ENCODE measurements at regions not wholly inside any gene's neighbourhood (a gene's known extent, or its start where the extent isn't known, plus 50 kb on each side); places are given as distances from the start of the nearest gene placed in this dataset.

DNA sequence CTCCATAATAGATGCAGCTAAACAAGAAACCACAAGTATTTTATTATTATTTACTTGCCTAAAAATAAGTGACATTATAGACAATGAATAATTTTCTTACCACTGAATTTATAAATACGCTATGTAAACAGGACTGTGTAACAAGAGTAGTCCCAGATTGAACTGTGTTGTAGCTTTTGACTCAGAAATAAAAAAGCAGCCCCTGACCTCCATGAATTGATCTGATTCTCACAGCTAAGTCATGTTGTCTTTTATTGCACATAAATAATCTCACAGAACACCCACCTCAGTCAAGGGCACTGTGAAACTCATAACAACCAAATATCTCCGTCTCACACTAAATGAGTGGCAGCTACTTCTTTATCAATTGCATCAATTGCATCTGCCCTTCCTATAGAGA is 171.6 kb downstream of the TMX3 start:
- POLR2A ChIA-PET: no interaction called here
- TF ChIP-seq, protein P1, sequence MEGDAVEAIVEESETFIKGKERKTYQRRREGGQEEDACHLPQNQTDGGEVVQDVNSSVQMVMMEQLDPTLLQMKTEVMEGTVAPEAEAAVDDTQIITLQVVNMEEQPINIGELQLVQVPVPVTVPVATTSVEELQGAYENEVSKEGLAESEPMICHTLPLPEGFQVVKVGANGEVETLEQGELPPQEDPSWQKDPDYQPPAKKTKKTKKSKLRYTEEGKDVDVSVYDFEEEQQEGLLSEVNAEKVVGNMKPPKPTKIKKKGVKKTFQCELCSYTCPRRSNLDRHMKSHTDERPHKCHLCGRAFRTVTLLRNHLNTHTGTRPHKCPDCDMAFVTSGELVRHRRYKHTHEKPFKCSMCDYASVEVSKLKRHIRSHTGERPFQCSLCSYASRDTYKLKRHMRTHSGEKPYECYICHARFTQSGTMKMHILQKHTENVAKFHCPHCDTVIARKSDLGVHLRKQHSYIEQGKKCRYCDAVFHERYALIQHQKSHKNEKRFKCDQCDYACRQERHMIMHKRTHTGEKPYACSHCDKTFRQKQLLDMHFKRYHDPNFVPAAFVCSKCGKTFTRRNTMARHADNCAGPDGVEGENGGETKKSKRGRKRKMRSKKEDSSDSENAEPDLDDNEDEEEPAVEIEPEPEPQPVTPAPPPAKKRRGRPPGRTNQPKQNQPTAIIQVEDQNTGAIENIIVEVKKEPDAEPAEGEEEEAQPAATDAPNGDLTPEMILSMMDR (IDR thresholded peaks at IDR 0.05; ENCODE audit: control extremely low read depth, extremely low read depth, low read depth, missing control alignments): no peak
- DNase-seq (ENCODE audit: extremely low spot score): no peak
- CTCF ChIA-PET: interaction anchor here (1.5 kb wide), 1 partner anchor 38 kb away, joined by 3 read pairs; no protein-coding TSS in a partner anchor

DNA sequence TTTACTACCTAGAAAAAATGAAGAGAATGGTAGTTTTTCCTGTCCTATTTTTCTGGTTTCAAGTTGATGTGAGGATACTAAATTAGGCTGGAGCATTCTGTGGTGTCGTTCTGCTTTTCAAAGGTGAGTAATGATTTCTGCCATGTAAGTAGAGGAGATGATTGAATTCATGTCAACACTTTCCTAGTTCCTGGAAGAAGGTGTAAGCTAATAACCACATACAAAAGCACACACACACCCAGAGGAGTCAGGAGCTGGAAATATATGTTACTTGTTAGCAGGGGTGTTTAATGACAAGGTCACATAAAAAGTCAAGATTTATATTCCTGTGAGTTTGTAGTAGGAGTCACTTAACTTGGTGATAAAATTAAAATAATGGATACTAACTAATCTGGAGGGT is 172.1 kb downstream of the TMX3 start:
- POLR2A ChIA-PET: no interaction called here
- CTCF ChIA-PET: interaction anchor here (1.5 kb wide), 1 partner anchor 38 kb away, joined by 3 read pairs; no protein-coding TSS in a partner anchor
- no peak for DNase-seq (ENCODE audit: extremely low spot score)
- TF ChIP-seq, protein P1 (IDR thresholded peaks at IDR 0.05; ENCODE audit: control extremely low read depth, extremely low read depth, low read depth, missing control alignments): no peak

DNA sequence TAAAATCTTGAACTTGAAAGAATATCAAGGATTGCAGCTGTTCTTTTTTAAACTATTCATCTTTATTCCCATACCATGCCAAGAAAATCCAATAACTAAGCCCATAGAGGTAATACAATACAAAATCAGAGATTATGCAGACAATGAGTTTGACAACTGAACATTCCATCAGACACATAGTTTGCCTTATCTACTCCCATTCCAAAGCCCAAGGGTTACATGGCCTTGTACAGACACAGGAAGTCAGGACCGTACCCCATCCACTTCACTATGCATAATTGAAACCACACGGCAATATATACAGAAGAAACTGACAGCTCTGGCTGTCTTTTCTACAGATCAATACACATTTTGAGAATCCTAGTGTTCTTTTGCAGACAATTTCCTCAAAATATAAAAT is 181.3 kb downstream of the TMX3 start:
- no peak for DNase-seq (ENCODE audit: extremely low spot score)
- ChIA-PET CTCF (interaction anchor here (1.0 to 1.2 kb wide), 2 partner anchors 12 to 22 kb away, joined by 3 read pairs; no protein-coding TSS in a partner anchor), POLR2A (no interaction called here)
- TF ChIP-seq, protein P1 (IDR thresholded peaks at IDR 0.05; ENCODE audit: control extremely low read depth, extremely low read depth, low read depth, missing control alignments): no peak

DNA sequence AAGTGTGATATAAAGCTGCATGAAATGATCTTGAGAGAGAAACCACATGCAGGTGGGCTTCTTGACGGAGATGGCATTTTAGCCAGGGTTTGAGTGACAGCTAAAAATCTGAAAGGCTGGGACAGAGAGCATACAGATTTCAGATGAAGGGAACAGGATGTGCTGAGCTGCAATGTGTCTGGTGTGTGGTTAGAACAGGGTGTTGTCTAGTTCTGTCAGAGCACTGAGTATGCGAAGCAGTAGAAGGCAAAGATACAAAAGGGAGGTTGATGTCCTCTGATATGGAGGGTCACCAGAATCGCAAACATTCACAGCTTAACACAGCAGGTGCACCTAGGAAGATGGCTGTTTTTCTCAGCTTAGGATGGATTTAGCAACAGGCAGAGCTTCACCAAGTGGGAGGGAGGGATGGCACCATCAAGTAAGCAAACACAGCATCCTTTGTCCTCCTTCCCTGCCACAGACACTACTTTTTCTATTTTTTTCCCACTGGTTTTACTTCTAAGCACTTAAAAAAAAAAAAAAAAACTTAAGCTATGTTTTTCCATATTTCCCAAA is 182.5 kb downstream of the TMX3 start:
- ChIA-PET POLR2A (no interaction called here), CTCF (interaction anchor here (1.0 to 1.2 kb wide), 2 partner anchors 14 to 23 kb away, joined by 3 read pairs; no protein-coding TSS in a partner anchor)
- DNase-seq (ENCODE audit: extremely low spot score): no peak
- TF ChIP-seq, protein P1 (IDR thresholded peaks at IDR 0.05; ENCODE audit: control extremely low read depth, extremely low read depth, low read depth, missing control alignments): no peak

DNA sequence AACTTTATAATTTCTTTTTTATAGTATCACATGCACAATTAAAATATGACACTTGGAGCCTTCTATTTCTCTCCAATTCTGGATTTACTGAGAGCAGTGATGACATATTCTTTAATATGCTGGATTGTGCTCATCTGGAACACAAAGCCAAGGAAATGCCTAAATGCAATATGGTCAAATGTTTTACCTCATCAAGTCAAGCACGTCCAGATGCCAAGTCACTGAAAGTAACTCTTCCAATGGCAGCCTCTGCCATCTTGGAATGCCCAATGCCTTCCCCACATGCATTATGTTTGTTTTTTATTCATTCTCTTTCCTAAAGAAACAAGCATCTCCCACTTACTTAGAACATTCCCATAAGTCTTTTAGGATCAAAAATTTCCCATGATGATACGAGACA is 189.8 kb downstream of the TMX3 start:
- TF ChIP-seq, protein P1 (IDR thresholded peaks at IDR 0.05; ENCODE audit: control extremely low read depth, extremely low read depth, low read depth, missing control alignments): no peak
- POLR2A ChIA-PET: no interaction called here
- no peak for DNase-seq (ENCODE audit: extremely low spot score)
- CTCF ChIA-PET: interaction anchor here (1.4 kb wide), 1 partner anchor 18 kb away, joined by 3 read pairs; no protein-coding TSS in a partner anchor

DNA sequence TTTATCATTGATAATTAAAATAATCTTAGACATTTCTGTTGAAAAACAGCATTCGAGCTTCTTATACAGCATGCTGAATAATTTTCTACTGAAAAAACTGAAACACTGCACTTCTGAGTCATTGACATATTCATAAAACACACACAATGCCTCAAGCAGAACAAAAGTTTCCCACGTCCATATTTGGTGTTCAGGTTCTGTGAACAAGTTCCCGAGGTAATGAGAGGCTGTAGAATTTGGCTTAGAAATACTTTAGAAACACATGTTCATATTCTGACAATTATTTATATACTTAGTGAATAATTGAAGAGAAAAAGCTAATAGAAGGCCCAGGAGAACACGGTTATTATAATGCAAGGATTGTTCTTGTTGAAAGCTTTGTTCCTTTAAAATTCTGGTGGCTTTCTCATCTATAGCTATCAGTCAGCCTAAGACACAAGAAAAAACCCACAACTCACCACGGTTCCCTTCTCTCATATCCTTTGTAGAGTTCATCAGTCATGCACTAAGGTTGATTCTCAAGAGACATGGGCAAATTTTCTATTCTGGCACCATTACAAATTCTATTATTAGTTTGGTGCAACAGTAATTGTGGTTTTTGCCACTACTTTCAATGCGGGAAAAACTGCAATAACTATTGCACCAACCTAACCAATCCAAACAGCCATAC is 194.4 kb downstream of the TMX3 start:
- CTCF ChIA-PET: no interaction called here
- POLR2A ChIA-PET: no interaction called here
- DNase-seq (ENCODE audit: extremely low spot score): no peak
- TF ChIP-seq, protein P1 (IDR thresholded peaks at IDR 0.05; ENCODE audit: control extremely low read depth, extremely low read depth, low read depth, missing control alignments): no peak
